ENCODE measurements at regions not wholly inside any gene's neighbourhood (a gene's known extent, or its start where the extent isn't known, plus 50 kb on each side); places are given as distances from the start of the nearest gene placed in this dataset.

DNA sequence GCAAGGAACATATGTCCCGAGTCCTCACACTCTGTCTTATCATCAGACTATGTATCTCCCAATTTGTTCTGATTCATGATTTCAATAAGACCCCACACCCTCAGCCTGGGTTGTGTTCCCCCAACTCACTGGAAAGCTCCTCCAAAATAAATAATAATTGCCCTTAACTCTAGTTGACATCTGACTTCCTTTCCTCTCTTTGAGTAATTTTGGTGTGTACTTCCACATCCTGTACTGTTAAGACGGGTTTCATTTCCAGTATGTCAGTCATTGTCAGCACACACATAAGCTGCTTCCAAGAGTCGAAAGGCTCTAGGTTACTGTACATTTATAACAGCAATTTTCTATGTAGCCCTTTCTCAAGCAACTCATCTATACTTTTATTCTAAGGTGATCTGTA lies 52.2 kb upstream of the C1QTNF7 start:
- TF ChIP-seq, protein P1, sequence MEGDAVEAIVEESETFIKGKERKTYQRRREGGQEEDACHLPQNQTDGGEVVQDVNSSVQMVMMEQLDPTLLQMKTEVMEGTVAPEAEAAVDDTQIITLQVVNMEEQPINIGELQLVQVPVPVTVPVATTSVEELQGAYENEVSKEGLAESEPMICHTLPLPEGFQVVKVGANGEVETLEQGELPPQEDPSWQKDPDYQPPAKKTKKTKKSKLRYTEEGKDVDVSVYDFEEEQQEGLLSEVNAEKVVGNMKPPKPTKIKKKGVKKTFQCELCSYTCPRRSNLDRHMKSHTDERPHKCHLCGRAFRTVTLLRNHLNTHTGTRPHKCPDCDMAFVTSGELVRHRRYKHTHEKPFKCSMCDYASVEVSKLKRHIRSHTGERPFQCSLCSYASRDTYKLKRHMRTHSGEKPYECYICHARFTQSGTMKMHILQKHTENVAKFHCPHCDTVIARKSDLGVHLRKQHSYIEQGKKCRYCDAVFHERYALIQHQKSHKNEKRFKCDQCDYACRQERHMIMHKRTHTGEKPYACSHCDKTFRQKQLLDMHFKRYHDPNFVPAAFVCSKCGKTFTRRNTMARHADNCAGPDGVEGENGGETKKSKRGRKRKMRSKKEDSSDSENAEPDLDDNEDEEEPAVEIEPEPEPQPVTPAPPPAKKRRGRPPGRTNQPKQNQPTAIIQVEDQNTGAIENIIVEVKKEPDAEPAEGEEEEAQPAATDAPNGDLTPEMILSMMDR (IDR thresholded peaks at IDR 0.05 in 8 of 11, conservative IDR thresholded peaks at IDR 0.05 in 3 of 11): no peak
- TF ChIP-seq POLR2AphosphoS5 (IDR thresholded peaks at IDR 0.05): no peak
- TF ChIP-seq POLR2A (IDR thresholded peaks at IDR 0.05): no peak

DNA sequence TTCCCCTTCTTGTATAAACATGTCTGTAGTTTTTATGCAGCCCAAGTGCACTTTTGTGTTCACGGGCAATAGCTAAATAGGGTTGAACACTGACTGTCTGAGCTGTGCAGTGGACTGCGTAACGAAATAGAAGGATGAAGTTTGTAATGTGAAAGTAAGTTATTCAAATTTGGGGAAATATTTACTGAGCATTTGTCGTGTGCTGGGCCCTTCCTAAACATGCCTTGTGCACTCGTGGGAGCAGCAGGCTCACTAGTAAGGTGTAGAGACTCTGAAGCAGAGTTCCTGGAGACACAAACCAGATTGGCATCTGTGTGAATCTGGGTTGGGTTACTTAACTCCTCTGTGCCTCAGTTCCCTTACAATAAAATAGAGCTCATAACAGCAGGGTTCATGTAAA lies 51.7 kb upstream of the C1QTNF7 start:
- Histone ChIP-seq H3K27ac (peak overlapping the region in 7 of 8 donors; percentile 39 to 85 (median 74)), H3K4me1 (peaks cover 10 to 39% (median 22%) of the 10 kb centered on the region in 6 donors), H3K4me3 (peak overlapping the region in 1 of 8 donors; percentile 28), H3K36me3 (no peaks in the 10 kb centered on the region), H3K9me3 (no peaks in the 10 kb centered on the region), H3K27me3 (replicated peaks in 1 of 7) (no peaks in the 10 kb centered on the region)
- TF ChIP-seq POLR2AphosphoS5 (IDR thresholded peaks at IDR 0.05) (no peak), POLR2A (IDR thresholded peaks at IDR 0.05) (no peak)
- TF ChIP-seq, protein P1 (IDR thresholded peaks at IDR 0.05 in 8 of 11, conservative IDR thresholded peaks at IDR 0.05 in 3 of 11): no peak
- DNase-seq: no peak
- intact Hi-C loops (cut with DNase I; ENCODE audit: low total_unique reads): no loop called here
- 44 to 59% (median 54%) methylated on average over 5 of the region's 5 CpGs for WGBS, 5 donors

More for the DNA sequence above, 52.2 kb upstream of the C1QTNF7 start:
- peak overlapping the region in 1 of 8 donors; percentile 28 for H3K4me3 ChIP-seq
- no peak for DNase-seq
- no peaks in the 10 kb centered on the region for H3K36me3 ChIP-seq
- H3K27ac ChIP-seq: peak overlapping the region in 7 of 8 donors; percentile 52 to 85 (median 74)
- no peaks in the 10 kb centered on the region for H3K9me3 ChIP-seq
- no peaks in the 10 kb centered on the region for H3K27me3 ChIP-seq (replicated peaks in 1 of 7)
- intact Hi-C loops (cut with DNase I; ENCODE audit: low total_unique reads): no loop called here
- peaks cover 10 to 39% (median 24%) of the 10 kb centered on the region in 6 donors for H3K4me1 ChIP-seq
- 18 to 26% (median 24%) methylated on average over 3 of the region's 3 CpGs for WGBS, 5 donors

DNA sequence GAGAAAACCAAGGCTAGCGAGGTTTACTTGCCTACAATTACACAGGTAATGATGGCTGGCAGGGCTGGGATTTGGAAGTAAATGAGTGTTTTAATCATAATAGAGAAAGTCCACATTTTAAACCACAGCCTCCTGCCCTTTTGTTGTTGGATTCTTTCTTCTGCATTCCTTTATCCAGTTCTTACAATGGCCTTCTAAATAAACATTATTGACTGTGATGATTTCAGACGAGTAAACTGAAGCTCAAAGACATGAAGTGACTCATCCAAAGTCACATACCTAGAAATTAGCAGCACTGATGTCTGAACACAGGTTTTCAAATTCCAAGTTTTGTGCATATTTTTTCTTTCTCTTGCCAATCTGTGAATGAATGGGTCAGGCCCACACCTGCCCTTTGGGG lies 51.2 kb upstream of the C1QTNF7 start:
- intact Hi-C loops (cut with DNase I; ENCODE audit: low total_unique reads): no loop called here
- 77 to 91% (median 86%) methylated on average over 2 of the region's 2 CpGs for WGBS, 5 donors
- Histone ChIP-seq H3K4me3 (no peak overlapping the region), H3K4me1 (peaks cover 10 to 39% (median 22%) of the 10 kb centered on the region in 6 donors), H3K27ac (peak overlapping the region in 7 of 8 donors; percentile 39 to 85 (median 74)), H3K27me3 (replicated peaks in 1 of 7) (no peaks in the 10 kb centered on the region), H3K36me3 (no peaks in the 10 kb centered on the region), H3K9me3 (no peaks in the 10 kb centered on the region)
- no peak for DNase-seq
- TF ChIP-seq, protein P1 (IDR thresholded peaks at IDR 0.05 in 8 of 11, conservative IDR thresholded peaks at IDR 0.05 in 3 of 11): no peak
- TF ChIP-seq POLR2A (IDR thresholded peaks at IDR 0.05) (no peak), POLR2AphosphoS5 (IDR thresholded peaks at IDR 0.05) (no peak)
